ENCODE measurements at regions not wholly inside any gene's neighbourhood (a gene's known extent, or its start where the extent isn't known, plus 50 kb on each side); places are given as distances from the start of the nearest gene placed in this dataset.

DNA sequence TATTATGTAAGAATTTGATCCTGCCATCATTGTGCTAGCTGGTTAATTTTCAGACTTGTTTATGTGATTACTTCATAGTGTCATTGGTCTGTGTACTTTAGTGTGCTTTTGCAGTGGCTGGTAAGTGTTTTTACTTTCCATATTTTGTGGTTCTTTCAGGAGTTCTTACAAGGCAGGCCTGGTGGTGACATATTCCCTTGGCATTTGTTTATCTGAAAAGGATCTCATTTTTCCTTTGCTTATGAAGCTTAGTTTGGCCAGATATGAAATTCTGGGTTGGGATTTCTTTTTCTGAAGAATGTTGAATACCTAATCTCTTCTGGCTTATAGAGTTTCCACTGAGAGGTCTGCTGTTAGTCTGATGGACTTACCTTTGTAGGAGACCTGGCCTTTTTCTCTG is 72.8 kb upstream of the MC4R start:
- no peak for DNase-seq (ENCODE audit: low spot score)

DNA sequence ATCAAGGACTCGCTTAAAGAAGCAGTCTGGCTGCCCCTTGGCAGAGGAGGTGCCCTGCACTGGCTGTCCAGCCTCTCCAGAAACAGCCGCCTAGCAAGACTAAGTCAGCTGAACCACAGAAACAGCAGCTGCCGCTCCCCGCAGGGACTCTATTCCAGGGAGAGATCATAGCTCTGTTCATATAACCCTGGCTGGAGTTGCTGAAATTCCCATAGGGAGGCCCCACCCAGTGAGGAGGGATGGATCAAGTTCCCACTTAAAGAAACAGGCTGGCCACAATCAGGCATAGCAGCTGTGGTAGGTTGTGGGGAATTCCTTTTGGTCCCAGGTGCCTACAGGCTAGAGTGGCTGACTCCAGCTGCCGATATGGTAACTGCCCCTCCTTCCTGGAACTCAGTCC is 74.2 kb upstream of the MC4R start:
- peak; percentile 74 for DNase-seq (ENCODE audit: low spot score)

DNA sequence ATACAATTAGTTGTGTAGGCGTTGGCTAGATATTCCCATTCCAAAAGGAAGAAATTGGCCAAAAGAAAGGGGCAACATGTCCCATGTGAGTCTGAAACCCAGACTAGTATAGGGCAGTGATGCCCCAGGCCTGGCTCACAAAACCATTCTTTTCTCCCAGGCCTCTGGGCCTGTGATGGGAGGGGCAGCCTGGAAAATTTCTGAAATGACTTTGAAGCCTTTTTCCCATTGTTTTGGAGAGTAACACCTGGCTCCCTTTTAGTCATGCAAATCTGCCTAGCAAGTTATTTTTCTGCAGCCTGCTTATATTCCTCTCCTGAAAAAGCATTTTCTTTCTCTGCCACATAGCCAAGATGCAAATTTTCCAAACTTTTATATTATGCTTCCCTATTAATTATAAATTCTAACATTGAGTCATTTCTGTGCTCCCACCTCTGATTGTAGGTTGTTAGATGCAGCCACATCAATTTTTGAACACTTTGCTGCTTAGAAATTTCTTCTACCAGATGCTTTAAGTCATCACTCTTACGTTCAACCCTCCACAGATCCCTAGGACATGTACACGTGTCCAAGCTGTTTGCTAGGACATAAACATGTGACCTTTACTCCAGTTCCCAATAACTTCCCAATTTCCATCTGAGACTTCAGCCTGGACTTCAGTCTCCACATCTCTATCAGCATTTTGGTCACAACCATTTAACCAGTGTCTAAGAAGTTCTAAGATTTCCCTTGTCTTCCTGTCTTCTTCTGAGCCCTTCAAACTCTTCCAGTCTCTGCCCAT is 76.1 kb upstream of the MC4R start:
- DNase-seq (ENCODE audit: low spot score): no peak

DNA sequence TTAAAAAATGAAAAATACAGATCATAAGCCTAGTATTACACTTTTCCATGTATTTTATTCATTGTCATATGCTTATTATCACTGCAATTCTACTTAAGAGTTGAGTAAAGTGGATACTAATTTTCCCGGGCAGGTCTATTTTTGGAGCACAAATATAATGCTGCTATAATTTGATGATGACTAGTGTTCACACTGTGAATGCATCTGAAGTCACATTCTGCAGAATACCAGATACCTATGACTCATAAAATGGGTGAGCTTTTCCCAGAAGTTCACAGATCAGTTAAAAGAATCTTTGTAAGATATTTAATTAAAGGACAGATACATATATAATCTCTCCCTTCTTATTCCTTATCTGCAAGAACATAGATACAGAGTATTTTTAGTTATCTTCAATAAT is 79.8 kb upstream of the MC4R start:
- no peak for DNase-seq (ENCODE audit: low spot score)

DNA sequence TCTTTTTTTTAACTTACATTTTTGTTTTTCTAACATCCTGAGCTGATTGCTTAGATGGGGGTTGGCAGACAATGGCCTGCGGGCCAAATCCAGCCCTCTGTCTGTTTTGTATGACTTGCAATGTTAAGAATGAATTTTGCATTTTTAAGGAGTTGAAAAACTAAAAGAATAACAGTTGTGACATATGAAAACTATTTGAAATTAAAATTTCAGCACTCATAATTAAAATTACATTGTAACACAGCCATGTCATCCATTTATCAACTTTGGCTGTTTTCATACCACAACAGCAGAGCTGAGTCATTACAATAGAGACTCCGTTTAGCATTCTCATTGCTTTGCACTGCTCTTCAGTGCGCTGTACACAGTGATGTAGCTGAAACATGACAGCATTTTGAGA is 94.1 kb upstream of the MC4R start:
- DNase-seq (ENCODE audit: low spot score): no peak

DNA sequence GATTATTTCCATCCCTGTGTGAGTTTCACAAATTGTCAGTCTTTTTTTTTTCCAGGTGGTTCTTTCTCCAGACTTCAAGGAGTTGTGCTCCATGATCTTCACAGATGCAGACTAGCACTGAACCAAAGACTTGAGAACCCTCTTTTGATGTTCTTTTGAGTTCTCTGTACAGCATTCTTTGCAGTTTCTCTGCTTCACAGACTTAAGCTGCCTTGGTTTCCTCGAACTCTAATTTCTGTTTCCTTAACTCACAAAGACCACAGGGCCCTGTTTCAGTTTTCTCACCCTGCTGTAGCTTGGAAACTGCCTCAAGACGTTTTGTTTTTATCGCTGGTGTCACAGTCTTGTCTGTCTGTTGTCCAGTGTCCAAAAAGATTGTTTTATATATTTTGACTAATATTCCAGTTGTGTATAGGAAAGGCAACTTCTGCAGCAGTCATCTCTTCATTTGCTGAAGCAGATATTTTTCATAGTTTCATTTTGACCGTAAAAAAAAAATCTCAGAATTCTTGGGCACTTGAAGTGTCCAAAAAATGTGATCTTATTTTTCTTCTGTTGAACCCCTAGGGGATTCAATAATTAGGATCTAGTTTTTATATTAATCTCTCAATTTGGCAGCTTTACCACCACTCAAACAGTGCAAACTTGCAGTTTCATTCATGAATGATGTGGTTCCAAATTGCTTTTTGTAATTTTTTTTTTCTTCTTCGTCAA is 97.0 kb upstream of the MC4R start:
- no peak for DNase-seq (ENCODE audit: low spot score)

DNA sequence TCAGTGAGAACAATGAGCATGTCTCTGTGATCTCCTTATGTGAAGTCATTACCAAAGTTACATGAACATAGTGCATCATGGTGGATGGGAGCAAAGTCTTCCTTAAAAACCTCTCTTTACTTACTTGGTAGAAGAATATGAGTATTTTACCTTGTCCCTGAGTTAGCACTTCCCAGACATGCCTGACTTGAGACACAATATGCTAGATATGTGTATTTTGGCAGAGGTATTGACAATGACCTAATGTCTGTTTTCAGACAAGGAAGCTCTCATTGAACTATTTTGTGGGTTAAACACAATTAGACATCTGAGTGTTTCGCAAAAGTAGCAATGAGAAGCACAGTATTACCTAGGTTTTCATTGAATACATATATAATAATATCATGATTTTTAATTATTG is 99.1 kb upstream of the MC4R start:
- DNase-seq (ENCODE audit: low spot score): no peak

DNA sequence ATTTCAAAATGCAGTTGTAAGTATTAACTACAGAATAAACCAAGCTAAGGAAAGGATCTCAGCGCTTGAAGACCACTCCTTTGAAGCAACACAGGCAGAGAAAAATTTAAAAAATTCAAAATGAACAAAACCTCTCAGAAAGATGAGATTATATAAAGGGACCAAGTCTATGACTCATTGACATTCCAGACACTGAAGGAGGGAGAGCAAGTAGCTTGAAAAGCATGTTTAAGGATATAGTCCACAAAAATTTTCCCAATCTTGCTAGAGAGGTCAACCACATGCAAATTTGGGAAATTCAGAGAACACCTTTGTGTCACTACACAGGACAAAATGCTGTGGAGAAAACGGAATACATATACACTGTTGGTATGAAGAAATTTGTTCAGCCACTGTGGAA is 112.6 kb upstream of the MC4R start:
- DNase-seq (ENCODE audit: low spot score): no peak

DNA sequence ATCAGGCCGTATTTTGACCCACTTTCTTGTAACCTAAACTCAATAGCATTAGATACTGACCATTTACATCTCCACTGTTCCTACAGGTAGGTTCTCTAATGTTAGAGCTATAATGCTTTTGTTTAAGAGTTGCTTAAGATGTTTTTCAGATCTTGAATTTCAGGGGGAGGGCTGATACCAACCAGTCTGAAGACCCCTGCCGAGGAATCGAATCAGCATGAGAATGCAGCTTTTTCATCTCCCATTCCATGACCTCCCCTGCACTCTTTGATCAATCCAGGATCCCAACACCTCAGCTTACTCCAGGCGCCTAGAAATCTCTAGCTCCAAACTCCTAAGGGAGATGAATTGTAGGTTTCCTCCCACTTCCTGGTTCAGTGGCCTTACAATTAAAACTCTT is 120.5 kb upstream of the MC4R start:
- no peak for DNase-seq (ENCODE audit: low spot score)

DNA sequence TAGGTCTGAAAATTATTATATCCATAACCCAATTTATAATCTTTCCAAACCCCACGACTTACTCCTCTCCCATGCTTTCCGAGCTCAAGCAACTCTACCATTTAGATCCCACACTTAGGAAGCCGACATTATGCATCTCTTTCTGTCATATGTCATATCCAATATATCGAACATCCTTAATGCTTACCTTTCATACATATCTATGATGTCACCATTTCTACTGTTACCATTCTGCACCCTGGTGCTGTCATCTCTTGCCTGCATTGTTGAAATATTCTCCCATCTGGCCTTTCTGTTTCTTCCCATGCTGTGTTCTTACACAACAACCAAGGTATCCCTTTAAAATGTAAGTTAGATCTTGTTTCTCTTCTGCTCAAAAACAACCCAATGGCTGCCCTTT is 127.1 kb upstream of the MC4R start:
- DNase-seq (ENCODE audit: low spot score): no peak

DNA sequence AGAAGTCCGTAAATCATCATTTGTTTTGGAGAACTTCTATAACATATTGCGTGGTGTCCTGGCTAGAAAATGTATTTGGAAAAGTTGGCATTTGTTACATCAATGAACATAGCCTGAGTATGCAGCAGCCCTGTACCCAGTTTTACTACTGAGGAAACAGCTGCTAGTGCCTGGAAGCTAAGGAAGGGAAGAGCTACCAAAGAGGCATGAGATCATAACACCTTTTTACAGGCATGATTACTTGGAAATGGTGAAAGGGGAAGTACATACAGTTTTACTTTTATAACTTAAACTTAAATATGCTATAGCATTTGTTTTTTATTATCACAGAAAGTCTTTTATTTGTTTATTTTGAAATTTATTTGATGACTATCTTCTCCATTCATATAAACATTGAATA is 128.4 kb upstream of the MC4R start:
- DNase-seq (ENCODE audit: low spot score): no peak

DNA sequence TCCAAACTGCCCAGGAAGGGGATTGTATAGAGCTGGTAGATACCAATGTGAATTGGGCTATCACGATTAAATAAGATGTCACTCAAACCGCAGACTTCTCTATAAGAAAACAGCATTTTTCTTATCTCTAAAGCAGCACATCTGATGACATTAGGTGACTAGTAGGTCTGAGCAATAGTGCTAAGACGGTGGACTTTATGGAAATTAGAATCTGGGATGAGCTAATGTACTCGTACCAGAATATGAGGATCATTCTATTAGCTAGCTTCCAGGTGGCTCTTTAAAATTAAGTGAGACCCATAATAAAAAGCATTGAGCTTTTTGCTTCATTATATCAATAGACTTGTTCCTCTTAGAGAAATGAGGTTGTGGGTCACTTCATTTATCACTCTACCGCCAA is 130.0 kb upstream of the MC4R start:
- DNase-seq (ENCODE audit: low spot score): no peak

DNA sequence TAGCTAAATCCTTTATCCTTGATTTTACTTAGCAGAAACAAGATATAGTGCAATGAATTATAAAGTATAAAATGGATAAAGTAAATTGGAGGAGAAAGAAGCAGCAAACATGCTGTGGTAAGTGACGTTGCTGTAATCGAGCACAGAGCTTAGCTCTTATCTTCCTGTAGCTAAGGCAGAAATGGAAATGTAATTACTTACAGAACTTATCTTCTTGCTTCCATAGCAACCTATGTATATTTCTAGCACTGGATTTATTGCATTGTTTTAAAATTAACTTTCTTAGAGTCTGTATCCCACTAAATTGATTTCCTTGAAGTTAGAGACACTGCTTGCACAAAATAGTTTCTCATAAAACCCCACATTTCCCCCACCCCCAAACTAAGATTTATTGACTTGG is 130.6 kb upstream of the MC4R start:
- peak; percentile 23 for DNase-seq (ENCODE audit: low spot score)

DNA sequence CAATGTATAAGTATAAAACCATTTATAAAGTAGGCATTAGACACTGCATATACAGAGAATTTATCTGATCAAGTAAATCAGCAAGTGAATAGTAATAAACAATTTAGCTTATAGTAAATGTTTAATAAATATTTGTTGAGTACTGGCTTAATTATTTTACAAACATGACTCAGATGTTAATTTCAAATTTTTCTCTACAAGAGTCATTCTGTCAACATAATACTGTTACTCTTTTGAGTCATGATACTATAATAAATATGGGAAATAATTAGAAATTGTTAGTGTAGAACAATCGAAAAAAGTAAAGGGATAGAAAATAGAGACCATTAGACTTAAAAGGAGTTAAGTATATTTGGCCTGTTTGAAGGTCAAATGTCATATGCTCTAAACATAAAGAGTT is 133.6 kb upstream of the MC4R start:
- DNase-seq (ENCODE audit: low spot score): no peak

DNA sequence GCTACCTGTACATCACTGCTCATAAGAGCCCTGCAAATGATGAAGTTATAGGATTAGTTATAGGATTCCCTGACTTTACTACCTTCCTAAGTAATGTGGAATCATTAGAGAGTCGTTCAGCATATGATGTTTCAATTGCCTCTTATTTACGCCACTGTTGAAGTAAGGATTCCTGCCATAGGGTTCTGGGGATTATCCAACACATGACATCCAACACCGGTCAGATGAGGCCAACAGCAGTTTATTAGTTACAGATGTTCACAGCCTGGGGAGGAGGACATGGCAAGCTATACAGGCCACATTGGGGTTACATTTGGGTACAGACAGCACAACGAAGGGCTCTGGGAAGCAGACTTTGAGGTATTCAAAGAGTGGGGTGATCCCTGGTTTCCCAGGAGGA is 134.1 kb upstream of the MC4R start:
- DNase-seq (ENCODE audit: low spot score): peak; percentile 72

DNA sequence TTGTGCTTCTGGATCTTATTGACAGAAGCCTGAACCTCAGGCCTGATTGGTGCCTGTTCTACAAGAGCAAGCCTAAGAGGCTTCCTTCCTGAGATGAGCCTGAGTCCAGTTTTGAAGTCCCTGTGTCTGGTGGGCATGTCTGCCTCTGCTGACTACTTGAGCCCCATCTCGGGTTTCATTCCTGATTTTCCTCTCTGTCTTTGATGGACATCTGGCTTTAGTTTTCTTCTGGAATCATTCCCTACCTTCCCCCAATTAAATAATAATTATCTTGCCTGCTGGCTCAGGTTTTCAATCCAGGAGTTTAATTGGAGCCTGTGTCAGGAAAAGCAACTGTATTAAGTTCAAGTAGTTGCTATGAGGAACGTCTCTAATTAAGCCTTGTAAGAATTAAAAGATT is 135.5 kb upstream of the MC4R start:
- peak; percentile 75 for DNase-seq (ENCODE audit: low spot score)

DNA sequence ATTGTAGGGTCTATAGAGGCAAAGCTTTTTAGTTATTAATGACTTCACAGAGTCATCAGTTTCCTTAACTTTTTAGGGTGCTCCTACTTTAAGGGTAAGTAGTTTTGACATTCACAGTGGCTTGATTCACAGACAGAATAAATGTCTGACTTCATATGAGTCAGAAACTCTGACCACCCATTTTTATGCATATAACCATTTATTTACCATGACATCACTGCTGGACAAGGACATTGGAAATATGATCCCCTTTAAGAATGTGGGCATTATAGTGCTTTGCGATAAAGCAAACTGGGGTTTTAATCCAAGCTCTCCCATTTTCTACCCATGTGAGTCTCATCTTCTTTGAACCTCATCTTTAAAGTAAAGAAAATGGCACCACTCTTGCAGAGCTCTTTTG is 162.0 kb upstream of the MC4R start:
- DNase-seq (ENCODE audit: low spot score): no peak

DNA sequence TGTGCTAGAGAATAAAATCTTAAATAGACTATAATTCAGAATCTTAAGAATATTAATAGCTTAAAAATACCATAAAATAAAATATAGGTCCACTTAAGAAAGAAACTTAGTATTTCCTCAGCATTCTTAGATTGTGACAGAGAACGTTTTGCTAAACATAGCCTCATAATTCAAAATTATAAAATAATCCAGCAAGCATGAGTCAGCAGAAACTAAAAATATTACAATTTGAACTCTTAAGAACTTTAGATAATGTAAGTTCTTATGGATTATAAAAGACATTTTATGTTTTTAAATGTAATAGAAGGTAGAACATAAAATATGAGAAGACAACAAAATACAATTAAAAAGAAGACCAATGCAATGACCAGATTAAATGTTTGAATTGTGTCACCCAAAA is 164.5 kb upstream of the MC4R start:
- DNase-seq (ENCODE audit: low spot score): no peak

DNA sequence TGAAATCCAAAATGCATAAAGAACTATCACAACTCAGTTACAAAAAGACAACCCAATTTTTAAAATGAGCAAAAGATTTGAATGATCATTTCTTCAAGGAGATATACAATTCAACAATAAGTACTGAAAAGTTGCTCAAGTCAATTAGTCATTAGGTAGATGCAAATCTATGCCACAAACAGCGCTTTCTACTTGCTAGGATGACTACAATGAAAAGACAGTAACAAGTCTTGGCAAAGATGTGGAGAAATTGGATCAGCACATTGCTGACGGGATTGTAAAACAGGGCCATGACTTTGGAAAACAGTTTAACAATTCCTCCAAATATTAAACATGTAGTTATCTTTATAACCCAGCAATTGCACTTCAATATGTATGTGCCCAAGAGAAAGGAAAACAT is 166.3 kb upstream of the MC4R start:
- no peak for DNase-seq (ENCODE audit: low spot score)

DNA sequence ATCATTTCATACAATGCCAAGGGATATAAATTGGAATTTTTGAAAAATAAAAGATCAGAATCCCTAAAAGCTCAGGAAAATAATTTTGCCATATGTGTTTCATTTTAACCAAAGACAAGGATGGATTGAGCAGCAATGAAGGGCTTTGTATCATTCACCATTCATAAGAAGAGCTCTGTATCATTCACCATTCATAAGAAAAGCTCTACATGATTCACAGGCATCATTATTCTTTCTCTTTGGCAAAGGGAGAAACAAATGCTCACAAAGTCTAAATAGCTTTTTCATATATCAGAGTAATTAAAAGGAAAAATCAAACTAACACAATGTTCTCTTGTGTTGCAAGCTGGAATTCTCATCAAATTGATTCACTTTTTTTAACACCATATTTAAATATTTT is 169.1 kb upstream of the MC4R start:
- no peak for DNase-seq (ENCODE audit: low spot score)

DNA sequence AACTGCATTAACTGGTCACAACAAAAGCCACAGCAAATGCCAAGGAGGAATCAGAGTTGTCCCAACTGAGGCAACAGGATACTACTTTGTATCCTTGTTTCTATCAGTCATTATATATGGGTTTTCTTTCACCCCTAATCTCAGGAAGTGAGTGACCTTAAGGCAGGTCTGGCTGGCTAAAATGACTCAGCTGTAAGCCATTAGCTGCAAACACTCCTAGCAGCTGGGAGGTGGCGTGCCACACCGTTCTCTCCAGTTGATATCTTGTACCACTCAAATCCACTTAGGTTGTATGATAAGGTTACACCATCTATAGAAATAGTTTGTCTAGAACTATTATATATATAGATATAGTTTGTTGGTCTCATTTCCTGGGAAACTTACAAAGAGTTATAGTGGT is 171.1 kb upstream of the MC4R start:
- DNase-seq (ENCODE audit: low spot score): no peak

DNA sequence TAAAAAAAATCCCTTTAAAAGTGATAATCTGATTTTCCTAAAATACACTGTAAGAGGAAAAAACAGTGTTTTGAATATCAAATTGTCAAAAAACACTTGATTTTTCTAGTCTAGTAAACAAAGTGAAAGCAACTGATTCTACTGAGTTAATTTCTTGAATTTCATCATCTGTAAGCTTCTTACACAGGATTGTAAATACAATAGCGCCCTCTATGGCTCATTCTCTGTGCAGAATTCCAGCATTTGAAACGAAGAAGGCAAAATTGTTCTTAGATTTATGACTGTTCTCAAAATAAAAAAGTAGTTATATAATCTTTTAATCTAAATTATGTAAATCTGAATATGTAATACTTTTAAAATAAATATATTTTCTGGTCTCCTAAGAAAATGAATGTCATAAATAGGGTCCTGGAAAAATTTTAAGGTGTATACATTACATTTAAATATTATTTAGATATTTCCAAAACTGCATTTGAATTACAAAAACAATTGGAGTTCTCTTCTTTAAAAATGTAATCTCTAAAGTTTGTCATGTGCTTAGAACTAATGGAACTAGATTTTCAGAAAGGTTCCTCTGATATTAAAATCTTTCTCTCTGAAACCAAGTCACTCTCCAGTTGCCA is 176.9 kb upstream of the MC4R start:
- peak; percentile 62 for DNase-seq (ENCODE audit: low spot score)

DNA sequence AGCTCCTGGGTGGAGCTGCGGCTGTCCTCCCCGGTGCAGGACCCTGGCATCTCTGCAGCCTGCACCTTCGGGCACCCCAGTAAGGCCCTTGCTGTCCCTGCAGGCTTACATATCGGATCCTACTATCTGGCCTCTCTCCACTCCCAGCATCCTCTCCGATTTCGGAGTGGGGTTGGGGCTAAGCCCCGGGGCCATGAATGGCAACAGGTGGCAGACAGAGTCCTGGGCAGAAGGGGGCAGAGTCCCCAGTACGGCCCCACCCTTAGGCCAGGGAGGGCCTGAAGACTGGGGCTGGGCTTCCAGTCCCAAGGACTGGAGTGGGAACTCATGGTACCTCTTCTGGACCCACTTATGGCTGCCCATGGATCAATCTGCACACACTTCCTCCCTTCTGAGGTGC is 180.4 kb upstream of the MC4R start:
- no peak for DNase-seq (ENCODE audit: low spot score)

All from SK-N-DZ (cell line).